C4-2B (cell line): ENCODE measurements at regions not wholly inside any gene's neighbourhood (a gene's known extent, or its start where the extent isn't known, plus 50 kb on each side); places are given as distances from the start of the nearest gene placed in this dataset.

Source experiments
- H3K27ac ChIP-seq: fragments of 450-650 bp; 2 replicates; pipeline ENCODE4 v1.5.1; 2017
- CTCF ChIP-seq: fragments of 450-650 bp; conservative IDR thresholded peaks from 2 replicates; pipeline ENCODE4 v1.5.1; 2017; ENCODE audit warnings: mild to moderate bottlenecking
- ZFX ChIP-seq: fragments of 450-650 bp; IDR thresholded peaks from 2 replicates; pipeline ENCODE4 v1.6.1; 2017

DNA sequence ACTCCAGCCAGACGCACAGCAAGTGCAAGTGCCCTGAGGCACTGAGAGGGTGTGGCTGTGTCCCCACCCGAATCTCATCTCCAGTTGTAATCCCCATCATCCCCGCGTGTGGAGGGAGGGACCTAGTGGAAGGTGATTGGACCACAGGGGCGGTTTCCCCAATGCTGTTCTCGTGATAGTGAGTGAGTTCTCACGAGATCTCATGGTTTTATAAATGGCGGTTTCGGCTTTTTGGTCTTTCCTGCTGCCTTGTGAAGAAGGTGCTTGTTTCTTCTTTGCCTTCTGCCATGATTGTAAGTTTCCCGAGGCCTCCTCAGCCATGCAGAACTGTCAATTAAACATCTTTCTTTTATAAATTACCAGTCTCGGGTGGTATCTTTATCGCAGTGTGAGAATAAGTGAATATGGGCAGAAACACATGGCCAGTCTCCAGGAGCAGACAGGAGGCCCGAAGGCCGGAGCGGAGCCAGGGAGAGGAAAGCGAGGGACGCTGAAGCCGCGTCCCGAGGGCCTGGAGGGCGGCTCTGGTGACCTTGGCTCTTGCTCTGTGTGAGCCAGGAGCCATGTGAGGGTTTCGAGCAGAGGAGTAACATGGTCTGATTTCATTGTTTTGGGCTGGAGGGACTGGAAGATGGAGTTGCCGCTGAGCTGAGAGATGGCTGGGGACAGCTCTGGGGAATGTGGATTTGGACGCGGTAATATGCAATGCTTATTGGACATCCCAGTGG, 76.0 kb upstream of the C1orf174 start:
- H3K27ac ChIP-seq, result no peak overlapping the region; the same call in 1 of the 2 replicates
- TF ChIP-seq ZFX (no peak), CTCF (no peak)

- TF ChIP-seq CTCF (no peak), ZFX (no peak)
- H3K27ac ChIP-seq, result no peak overlapping the region
Measured at GRCh38 chr1:3976821-3977220, 76.7 kb upstream of the C1orf174 start.

DNA sequence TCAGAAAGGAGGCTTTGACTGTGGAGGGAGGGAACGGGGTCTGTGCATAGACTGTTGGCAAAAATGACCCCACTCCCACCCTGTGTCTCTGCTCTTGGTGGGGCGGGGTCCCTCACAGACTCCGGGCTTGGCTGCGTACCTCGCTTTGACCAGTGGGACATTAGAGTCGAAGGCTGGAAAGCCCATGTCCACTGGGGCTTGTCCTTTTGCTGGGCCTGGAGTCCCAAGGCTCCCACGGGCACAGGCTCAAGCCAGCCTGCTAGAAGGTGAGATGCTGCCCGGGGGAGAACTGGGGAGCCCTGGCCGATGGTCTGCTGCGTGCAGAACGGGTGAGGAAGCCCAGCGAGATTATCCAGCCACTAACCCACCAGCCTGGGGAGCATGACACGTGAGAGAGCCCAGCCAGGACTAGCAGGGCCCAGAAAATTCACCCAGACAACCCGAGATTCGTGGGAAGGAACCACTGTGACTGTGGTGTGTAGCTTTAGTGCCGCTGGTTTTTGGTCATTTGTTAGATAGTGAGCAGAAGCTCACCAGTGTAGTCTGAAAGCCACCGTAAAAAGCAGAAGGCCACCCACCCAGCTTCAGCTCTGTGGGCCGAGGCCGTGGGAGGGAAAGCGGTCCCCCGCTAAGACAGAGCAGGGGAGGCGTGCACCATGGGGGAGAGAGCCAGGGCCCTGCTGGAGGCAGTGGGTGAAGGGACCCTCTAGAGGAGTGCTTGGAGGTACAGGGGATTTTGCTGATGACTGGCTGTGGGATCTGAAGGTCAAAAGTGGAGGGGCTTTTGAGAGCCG, 78.3 kb upstream of the C1orf174 start:
- no peak overlapping the region for H3K27ac ChIP-seq
- TF ChIP-seq ZFX (no peak), CTCF (no peak)

- H3K27ac ChIP-seq, result no peak overlapping the region
- no peak for TF ChIP-seq CTCF
- no peak for TF ChIP-seq ZFX
Measured at GRCh38 chr1:3978990-3979325, 78.9 kb upstream of the C1orf174 start.

DNA sequence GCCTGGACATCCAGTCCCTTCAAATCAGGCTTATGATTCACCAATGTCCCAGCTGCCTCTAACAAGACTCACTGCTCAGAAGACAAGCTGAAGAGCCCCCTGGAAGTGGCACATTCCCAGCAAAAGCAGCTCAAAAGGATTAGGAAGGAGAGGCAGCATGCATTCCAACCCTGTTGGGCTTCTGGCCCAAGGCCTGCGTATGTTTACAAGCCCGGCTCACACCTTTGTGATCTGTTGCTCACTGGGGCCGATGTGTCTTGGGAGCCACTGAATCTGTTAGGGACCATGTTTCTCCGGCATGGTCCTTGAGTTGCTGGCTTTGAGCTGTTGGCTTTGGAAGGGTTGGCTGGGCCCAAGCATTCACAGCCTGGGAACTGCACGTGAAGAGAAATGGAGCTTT, 81.2 kb upstream of the C1orf174 start:
- no peak overlapping the region for H3K27ac ChIP-seq
- TF ChIP-seq ZFX (no peak), CTCF (no peak)

DNA sequence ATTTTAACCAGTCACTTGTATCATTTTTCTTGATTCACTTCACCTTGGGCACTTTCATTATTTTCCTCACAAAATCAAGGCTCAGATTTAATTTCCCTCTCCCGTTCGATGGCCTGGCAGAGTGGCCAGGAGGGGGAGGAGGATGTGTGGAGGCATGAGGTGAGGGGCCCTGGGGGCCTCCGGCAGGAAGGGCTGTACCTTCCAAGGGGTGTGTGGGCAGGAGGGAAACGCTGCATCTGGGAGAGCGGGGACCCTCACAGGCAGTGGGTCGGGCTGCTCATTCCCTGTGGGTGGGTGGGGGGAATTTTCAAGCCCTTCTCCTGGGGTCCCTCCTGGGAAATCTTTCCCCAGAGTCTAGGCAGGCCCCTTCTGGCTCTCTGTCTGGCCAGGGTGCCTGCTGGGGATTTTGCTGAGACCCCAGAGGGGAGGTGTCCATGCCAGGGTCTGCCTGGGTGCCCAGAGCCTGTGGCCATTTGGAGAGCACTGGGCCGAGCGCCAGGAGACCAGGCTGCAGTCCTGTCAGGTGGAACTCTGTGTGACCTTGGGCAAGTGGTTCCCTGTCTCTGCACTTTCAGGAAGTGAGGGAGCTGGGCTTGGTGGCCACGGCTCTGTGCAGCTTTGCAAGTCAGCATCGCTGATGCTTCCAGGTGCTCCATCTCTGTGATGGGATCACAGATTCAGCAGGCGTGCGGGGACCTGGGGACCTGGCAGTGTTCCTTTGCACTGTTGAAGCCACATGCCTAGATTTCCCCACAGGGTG, 81.9 kb upstream of the C1orf174 start:
- TF ChIP-seq CTCF (no peak), ZFX (no peak)
- no peak overlapping the region for H3K27ac ChIP-seq

GRCh38 chr1:3983181-3983580, 83.1 kb upstream of the C1orf174 start:
- TF ChIP-seq ZFX (no peak), CTCF (no peak)
- no peak overlapping the region for H3K27ac ChIP-seq
